ENCODE measurements at regions not wholly inside any gene's neighbourhood (a gene's known extent, or its start where the extent isn't known, plus 50 kb on each side); places are given as distances from the start of the nearest gene placed in this dataset.

DNA sequence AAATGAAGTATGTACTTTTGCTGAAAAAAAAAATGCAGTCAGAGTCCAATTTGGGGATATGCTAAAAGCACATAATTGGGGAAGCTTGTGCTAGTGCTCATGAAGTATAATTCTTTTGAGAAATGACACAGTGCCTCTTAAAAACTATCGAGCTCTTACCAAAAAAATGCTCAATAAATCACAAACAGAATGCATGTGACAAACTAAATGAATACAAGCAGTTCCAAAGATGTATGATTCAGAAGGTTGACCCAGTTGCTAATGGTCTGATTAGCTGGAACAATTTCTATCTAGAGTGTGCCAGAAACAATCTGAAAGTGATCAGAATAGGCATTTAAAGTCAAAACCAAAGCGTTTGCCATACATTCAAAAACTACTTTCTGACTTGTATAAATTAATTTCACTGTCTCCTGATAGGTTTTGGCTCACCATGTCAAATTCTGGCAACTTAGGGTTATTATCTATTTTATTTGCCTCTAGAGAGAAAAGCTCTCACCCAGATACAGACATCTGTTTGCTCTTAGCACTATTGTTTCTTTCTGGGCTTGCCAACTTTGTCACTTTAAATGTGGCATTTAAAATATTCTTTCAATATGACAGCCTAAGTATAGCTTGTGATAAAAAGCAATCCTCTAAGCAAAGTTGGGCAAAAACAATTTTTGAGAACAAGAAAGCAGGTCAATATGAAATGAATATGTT is 114.7 kb upstream of the AHR start:
- ATAC-seq (ENCODE audit: low read depth) (no peak), DNase-seq (no peak)
- Mint-ChIP-seq H3K4me1 (peaks cover 8% of the 10 kb centered on the region), H3K27me3 (no peaks in the 10 kb centered on the region), H3K36me3 (peaks cover 4% of the 10 kb centered on the region), H3K4me3 (no peak overlapping the region), H3K27ac (no peak overlapping the region), H3K9me3 (no peaks in the 10 kb centered on the region)
- POLR2A ChIA-PET: no interaction called here

- Mint-ChIP-seq H3K4me3 (no peak overlapping the region), H3K27me3 (no peaks in the 10 kb centered on the region), H3K9me3 (no peaks in the 10 kb centered on the region), H3K4me1 (peaks cover 8% of the 10 kb centered on the region), H3K36me3 (peaks cover 4% of the 10 kb centered on the region), H3K27ac (no peak overlapping the region)
- DNase-seq (no peak), ATAC-seq (ENCODE audit: low read depth) (no peak)
- POLR2A ChIA-PET: no interaction called here
Measured at GRCh38 chr7:17184805-17185689, 113.4 kb upstream of the AHR start.

DNA sequence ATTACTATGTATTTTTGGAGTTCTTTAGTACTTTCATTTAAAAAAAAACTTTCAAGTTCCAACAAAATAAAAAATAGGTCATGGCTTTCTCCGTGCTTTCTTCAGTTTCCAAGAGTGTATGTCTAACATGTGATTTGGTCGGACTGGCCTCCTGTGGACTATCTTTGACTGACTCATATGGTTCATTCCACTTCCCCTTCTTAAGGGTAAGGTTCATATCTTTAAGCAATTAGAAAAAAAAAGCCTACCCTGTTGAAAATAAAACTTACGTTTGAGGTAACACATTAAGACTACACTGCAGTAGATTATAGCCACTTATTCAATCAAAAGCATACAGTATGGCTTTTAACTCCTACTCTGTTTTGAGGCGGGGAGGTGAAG is 112.8 kb upstream of the AHR start:
- H3K9me3 Mint-ChIP-seq: no peaks in the 10 kb centered on the region
- no peak for DNase-seq
- no peak for ATAC-seq (ENCODE audit: low read depth)
- POLR2A ChIA-PET: no interaction called here
- no peak overlapping the region for H3K27ac Mint-ChIP-seq
- no peaks in the 10 kb centered on the region for H3K27me3 Mint-ChIP-seq
- peaks cover 8% of the 10 kb centered on the region for H3K4me1 Mint-ChIP-seq
- H3K4me3 Mint-ChIP-seq: no peak overlapping the region
- H3K36me3 Mint-ChIP-seq: peaks cover 4% of the 10 kb centered on the region

DNA sequence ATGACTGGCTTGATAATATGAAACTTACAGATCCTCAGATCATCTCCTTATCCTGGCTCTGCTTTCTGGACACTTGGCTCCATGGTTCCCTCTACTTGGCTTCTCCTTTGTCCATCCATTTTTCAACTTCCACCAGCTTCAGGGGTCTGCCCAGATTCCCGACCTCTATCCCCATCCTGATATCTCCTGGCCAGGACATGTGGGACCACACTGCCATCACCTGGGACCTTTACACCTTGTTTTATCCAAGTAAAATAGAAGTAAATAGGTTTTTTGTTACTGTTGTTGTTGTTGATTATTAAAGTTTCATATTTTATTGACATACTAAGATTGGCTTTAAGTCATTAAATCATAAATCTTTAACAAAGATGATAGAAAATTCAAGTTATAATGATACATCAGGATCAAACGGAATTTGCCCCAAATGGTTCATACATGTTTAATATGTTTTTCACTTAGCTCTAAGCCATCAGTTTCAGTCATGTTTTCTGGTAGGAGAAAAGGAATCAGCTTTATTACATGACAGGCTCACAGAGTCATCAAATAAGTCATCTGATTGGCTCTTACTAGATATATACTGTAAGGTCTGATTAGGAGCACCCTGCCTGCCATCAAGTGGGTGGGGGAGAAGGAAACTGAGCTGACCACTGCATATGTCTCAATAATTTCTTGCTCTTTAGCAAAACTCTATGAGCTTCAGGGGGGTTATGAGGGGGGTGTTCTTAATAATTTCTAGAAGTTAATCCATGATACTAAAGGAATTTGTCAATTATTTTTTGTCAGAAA is 111.5 kb upstream of the AHR start:
- no peak overlapping the region for H3K27ac Mint-ChIP-seq
- no peaks in the 10 kb centered on the region for H3K9me3 Mint-ChIP-seq
- no peaks in the 10 kb centered on the region for H3K27me3 Mint-ChIP-seq
- DNase-seq: no peak
- POLR2A ChIA-PET: interaction anchor here (1.1 kb wide), 1 partner anchor 112 kb away, joined by 4 read pairs; the partner anchor contains the start of gene AHR
- peaks cover 8% of the 10 kb centered on the region for H3K4me1 Mint-ChIP-seq
- H3K4me3 Mint-ChIP-seq: no peak overlapping the region
- ATAC-seq (ENCODE audit: low read depth): no peak
- H3K36me3 Mint-ChIP-seq: peaks cover 4% of the 10 kb centered on the region

DNA sequence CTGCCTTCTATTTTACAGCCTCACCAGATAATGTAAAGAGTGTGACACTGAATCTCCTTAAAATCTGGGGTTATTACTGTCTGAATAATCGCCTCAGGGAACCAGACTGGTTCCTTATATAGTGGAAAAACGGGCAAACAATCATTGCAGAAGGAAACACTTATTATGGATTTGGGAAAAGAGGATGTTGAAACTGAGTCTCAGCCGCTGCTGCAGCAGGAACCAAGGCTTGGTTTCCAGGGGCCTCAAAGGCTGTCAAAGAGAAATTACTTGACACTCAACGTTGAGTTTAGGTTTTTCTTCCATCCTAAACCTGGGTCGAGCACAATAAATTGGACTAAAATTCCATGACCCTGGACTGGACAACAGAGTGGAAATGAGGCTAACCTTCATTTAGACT is 103.8 kb upstream of the AHR start:
- DNase-seq: no peak
- Mint-ChIP-seq H3K4me3 (peak overlapping the region; percentile 23), H3K27ac (no peak overlapping the region), H3K36me3 (peaks cover 6% of the 10 kb centered on the region), H3K27me3 (peaks cover 3% of the 10 kb centered on the region), H3K9me3 (no peaks in the 10 kb centered on the region), H3K4me1 (peaks cover 22% of the 10 kb centered on the region)
- ATAC-seq (ENCODE audit: low read depth): no peak
- POLR2A ChIA-PET: no interaction called here

GRCh38 chr7:17195576-17195975 is 102.9 kb upstream of the AHR start:
- ATAC-seq (ENCODE audit: low read depth): no peak
- POLR2A ChIA-PET: no interaction called here
- Mint-ChIP-seq H3K27me3 (peaks cover 3% of the 10 kb centered on the region), H3K9me3 (no peaks in the 10 kb centered on the region), H3K36me3 (peaks cover 6% of the 10 kb centered on the region), H3K4me3 (no peak overlapping the region), H3K27ac (no peak overlapping the region), H3K4me1 (peaks cover 22% of the 10 kb centered on the region)
- DNase-seq: no peak

- no peak overlapping the region for H3K27ac Mint-ChIP-seq
- H3K27me3 Mint-ChIP-seq: no peaks in the 10 kb centered on the region
- DNase-seq (no peak), ATAC-seq (ENCODE audit: low read depth) (no peak)
- H3K4me1 Mint-ChIP-seq: peaks cover 9% of the 10 kb centered on the region
- H3K4me3 Mint-ChIP-seq: no peak overlapping the region
- POLR2A ChIA-PET: no interaction called here
- H3K36me3 Mint-ChIP-seq: peaks cover 6% of the 10 kb centered on the region
- H3K9me3 Mint-ChIP-seq: no peaks in the 10 kb centered on the region
Measured at GRCh38 chr7:17205910-17206309, 92.5 kb upstream of the AHR start.

DNA sequence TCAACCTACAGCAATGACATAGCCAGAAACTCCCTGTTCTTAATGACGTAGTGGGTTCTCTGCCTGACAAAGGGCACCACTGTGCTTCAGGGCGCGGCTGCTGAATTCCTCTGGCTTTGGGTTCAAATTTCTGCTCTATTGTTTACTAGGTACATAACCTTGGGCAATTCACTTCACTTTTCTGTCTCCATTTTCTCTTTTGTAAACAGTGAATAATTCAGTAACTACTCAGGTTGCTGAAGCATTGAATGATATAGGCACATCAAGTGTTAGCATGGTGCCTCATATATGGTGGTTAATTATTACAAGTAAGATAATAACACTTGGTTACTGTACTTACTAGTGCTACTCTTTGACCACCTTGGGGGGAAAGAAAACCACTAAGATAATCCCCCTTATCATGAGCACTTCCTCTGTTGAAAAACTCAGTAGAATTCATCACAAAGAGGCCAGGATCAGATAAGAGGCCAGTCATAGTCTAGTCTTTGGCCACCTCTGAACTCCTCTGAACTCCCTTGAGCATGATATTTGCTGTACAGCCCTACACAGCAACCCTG is 92.0 kb upstream of the AHR start:
- H3K27ac Mint-ChIP-seq: no peak overlapping the region
- POLR2A ChIA-PET: no interaction called here
- H3K36me3 Mint-ChIP-seq: peaks cover 6% of the 10 kb centered on the region
- DNase-seq (no peak), ATAC-seq (ENCODE audit: low read depth) (no peak)
- H3K4me1 Mint-ChIP-seq: peaks cover 9% of the 10 kb centered on the region
- no peaks in the 10 kb centered on the region for H3K9me3 Mint-ChIP-seq
- H3K4me3 Mint-ChIP-seq: no peak overlapping the region
- H3K27me3 Mint-ChIP-seq: no peaks in the 10 kb centered on the region

GRCh38 chr7:17207220-17207619 is 91.2 kb upstream of the AHR start:
- Mint-ChIP-seq H3K27ac (no peak overlapping the region), H3K9me3 (no peaks in the 10 kb centered on the region), H3K36me3 (peaks cover 6% of the 10 kb centered on the region), H3K27me3 (no peaks in the 10 kb centered on the region), H3K4me3 (no peak overlapping the region), H3K4me1 (peaks cover 9% of the 10 kb centered on the region)
- POLR2A ChIA-PET: no interaction called here
- ATAC-seq (ENCODE audit: low read depth) (no peak), DNase-seq (no peak)

- no peak overlapping the region for H3K27ac Mint-ChIP-seq
- ATAC-seq (ENCODE audit: low read depth) (no peak), DNase-seq (no peak)
- no peaks in the 10 kb centered on the region for H3K9me3 Mint-ChIP-seq
- H3K36me3 Mint-ChIP-seq: peaks cover 3% of the 10 kb centered on the region
- peaks cover 9% of the 10 kb centered on the region for H3K4me1 Mint-ChIP-seq
- no peaks in the 10 kb centered on the region for H3K27me3 Mint-ChIP-seq
- H3K4me3 Mint-ChIP-seq: no peak overlapping the region
- POLR2A ChIA-PET: no interaction called here
Measured at GRCh38 chr7:17209101-17209500, 89.4 kb upstream of the AHR start.

DNA sequence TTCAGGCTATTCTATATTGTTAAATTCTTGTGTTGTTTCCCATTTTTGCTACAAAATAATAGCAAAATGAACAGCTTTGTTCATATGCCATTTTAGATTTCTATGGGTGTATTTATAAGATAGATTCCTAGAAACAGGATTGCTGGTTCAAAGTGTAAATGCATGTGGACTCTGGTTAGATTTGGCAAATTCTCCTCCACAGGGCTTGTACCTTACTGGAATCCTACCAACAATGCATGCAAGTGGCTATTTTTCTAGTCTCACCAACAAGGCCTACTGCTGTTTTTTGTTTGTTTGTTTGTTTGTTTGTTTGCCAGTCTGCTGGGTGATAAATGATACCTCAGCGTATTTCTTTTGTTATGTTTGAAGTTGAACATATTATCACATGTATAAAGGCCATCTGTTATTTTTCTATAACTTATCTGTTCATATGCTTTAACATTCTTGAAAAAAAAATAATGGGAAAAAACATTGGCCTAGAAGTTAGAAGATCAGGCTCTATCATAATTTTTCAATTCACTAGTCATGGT is 87.1 kb upstream of the AHR start:
- Mint-ChIP-seq H3K4me1 (peaks cover 7% of the 10 kb centered on the region), H3K36me3 (peaks cover 8% of the 10 kb centered on the region), H3K27ac (no peak overlapping the region), H3K27me3 (no peaks in the 10 kb centered on the region), H3K4me3 (no peak overlapping the region), H3K9me3 (peaks cover 5% of the 10 kb centered on the region)
- POLR2A ChIA-PET: no interaction called here
- DNase-seq (no peak), ATAC-seq (ENCODE audit: low read depth) (no peak)

GRCh38 chr7:17212188-17212587 is 86.3 kb upstream of the AHR start:
- no peak overlapping the region for H3K27ac Mint-ChIP-seq
- DNase-seq (no peak), ATAC-seq (ENCODE audit: low read depth) (no peak)
- peaks cover 11% of the 10 kb centered on the region for H3K36me3 Mint-ChIP-seq
- H3K4me3 Mint-ChIP-seq: no peak overlapping the region
- H3K4me1 Mint-ChIP-seq: peaks cover under 1% of the 10 kb centered on the region
- POLR2A ChIA-PET: no interaction called here
- H3K27me3 Mint-ChIP-seq: no peaks in the 10 kb centered on the region
- H3K9me3 Mint-ChIP-seq: peaks cover 5% of the 10 kb centered on the region

DNA sequence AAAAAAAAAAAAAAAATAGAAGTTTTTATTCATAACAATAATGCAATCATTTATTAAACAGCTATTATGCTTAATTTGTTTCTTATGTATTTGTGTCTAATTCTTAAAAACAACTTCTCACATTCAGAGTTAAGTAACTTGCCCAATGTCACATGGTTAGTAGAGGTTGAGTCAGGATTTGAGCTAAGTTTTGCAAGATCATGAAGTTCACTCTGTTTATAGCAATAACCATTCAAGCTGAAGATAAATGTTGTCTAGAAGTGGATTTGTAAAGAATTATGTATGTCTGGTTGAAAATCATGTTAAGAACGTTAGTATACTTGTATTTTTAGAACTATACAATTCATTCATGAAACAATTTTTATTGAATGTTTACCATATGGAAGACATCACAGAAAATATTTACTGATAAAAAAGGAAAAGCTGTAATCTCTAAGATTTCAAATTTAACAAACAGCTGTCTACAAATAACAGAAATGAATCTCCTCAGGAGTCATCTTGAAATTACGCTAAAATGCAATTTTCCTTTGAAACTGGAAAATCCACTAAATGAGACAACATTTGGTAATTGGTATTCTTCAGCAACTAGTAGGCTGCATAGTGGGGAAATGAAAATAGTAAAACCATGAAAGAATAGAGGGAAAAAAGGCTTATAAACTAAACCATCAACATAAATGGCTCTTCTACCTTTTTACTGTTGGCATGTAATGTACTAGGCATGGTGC is 70.5 kb upstream of the AHR start:
- no peak for DNase-seq
- no peak overlapping the region for H3K27ac Mint-ChIP-seq
- peaks cover 17% of the 10 kb centered on the region for H3K4me1 Mint-ChIP-seq
- peaks cover 27% of the 10 kb centered on the region for H3K36me3 Mint-ChIP-seq
- POLR2A ChIA-PET: interaction anchor here (0.7 kb wide), 2 partner anchors 31 to 238 kb away, joined by 5 to 7 read pairs; no protein-coding TSS in a partner anchor
- H3K4me3 Mint-ChIP-seq: no peak overlapping the region
- no peak for ATAC-seq (ENCODE audit: low read depth)
- no peaks in the 10 kb centered on the region for H3K27me3 Mint-ChIP-seq
- peaks cover 16% of the 10 kb centered on the region for H3K9me3 Mint-ChIP-seq
